A549 (cell line): ENCODE measurements at regions not wholly inside any gene's neighbourhood (a gene's known extent, or its start where the extent isn't known, plus 50 kb on each side); places are given as distances from the start of the nearest gene placed in this dataset.

ENCODE experiments used
- ATAC-seq, 2 experiments: fragments of 200-7000 bp in 1 of 2; fragments of >200 bp in 1 of 2; cut with Nextera tagmentation in 1 of 2; cut with Tn5 transposase in 1 of 2; 3 replicates each; pipeline versions ENCODE4 v1.8.0 to v1.9.1; 2018 to 2020; ENCODE audit warnings: mild to moderate bottlenecking in 1 of 2, moderate library complexity in 1 of 2
- CTCF ChIA-PET: fragments of 300-600 bp; sonication (Branson Sonifier 250); formaldehyde crosslinking; extraction: SDS; loops from one replicate; lab custom pipeline; 2021; ENCODE audit warnings: antibody characterized with exemption, inconsistent platforms; lab: Yijun Ruan, JAX
- POLR2A ChIA-PET: fragments of 350-600 bp; formaldehyde crosslinking; extraction: SDS; loops from one replicate; lab custom pipeline; 2021; ENCODE audit warnings: antibody characterized with exemption, inconsistent platforms; lab: Yijun Ruan, JAX
- DNase-seq, 2 experiments: peaks; one replicate each; pipeline versions ENCODE4 v3.0.0 to v3.0.0-alpha.2; 2011 to 2016; ENCODE audit warnings: low read depth in 1 of 2, low spot score in 1 of 2
- FAIRE-seq: peaks from 2 replicates; lab custom pipeline; 2011; peaks lifted over from hg19 to GRCh38; lab: Jason Lieb, UNC
- H3K27ac ChIP-seq, 2 experiments: fragments of >200 bp; sonication (Bioruptor Twin); formaldehyde crosslinking; 3 replicates each; pipeline ENCODE4 v1.5.1; 2016 to 2017
- H3K4me1 ChIP-seq: fragments of >200 bp; sonication (Bioruptor Twin); formaldehyde crosslinking; 3 replicates; pipeline ENCODE4 v1.6.1; 2016
- H3K4me2 ChIP-seq: fragments of >200 bp; sonication (Bioruptor Twin); formaldehyde crosslinking; 3 replicates; pipeline ENCODE4 v1.6.1; 2016
- H3K4me3 ChIP-seq: fragments of >200 bp; sonication (Bioruptor Twin); formaldehyde crosslinking; 3 replicates; pipeline ENCODE4 v1.5.1; 2016
- H3K9me3 ChIP-seq: fragments of >200 bp; sonication (Bioruptor Twin); formaldehyde crosslinking; 3 replicates; pipeline ENCODE4 v1.6.1; 2016
- BHLHE40 ChIP-seq: IDR thresholded peaks from 2 replicates; pipeline ENCODE4 v1.6.1; 2012; ENCODE audit warnings: low read depth, low read length, inconsistent platforms
- CEBPB ChIP-seq, 2 experiments: fragments of >200 bp in 1 of 2; sonication (Bioruptor Twin) in 1 of 2; formaldehyde crosslinking in 1 of 2; IDR thresholded peaks; 2 replicates each; pipeline ENCODE4 v1.6.1; 2012 to 2016
- CHD2 ChIP-seq: fragments of 150-350 bp; IDR thresholded peaks from 2 replicates; pipeline ENCODE4 v1.6.1; 2014; ENCODE audit warnings: low read length; ENCODE audit not compliant: partially characterized antibody
- EHF ChIP-seq: fragments of 250-450 bp; sonication (Bioruptor Pico); IDR thresholded peaks from 2 replicates; pipeline ENCODE4 v1.5.0; 2020; ENCODE audit warnings: mild to moderate bottlenecking
- FOXS1 ChIP-seq: fragments of 250-450 bp; sonication (Bioruptor Pico); IDR thresholded peaks from 2 replicates; pipeline ENCODE4 v1.5.0; 2020; ENCODE audit warnings: mild to moderate bottlenecking, moderate library complexity
- GATA3 ChIP-seq: IDR thresholded peaks from 2 replicates; pipeline ENCODE4 v1.6.1; 2012; ENCODE audit warnings: borderline replicate concordance
- HOXA7 ChIP-seq: fragments of 250-450 bp; sonication (Bioruptor Pico); IDR thresholded peaks from 2 replicates; pipeline ENCODE4 v1.5.0; 2020; ENCODE audit warnings: mild to moderate bottlenecking, moderate library complexity
- HOXB13 ChIP-seq: fragments of 250-450 bp; sonication (Bioruptor Pico); IDR thresholded peaks from 2 replicates; pipeline ENCODE4 v1.5.0; 2020; ENCODE audit warnings: low read depth, mild to moderate bottlenecking, moderate library complexity
- KDM5A ChIP-seq: fragments of 200-600 bp; sonication (generic); IDR thresholded peaks from 2 replicates; pipeline ENCODE4 v1.6.1; 2016; ENCODE audit warnings: antibody characterized with exemption, mild to moderate bottlenecking
- MAFK ChIP-seq: fragments of 450-650 bp; IDR thresholded peaks from 2 replicates; pipeline ENCODE4 v1.6.1; 2014; ENCODE audit not compliant: partially characterized antibody
- NPAS2 ChIP-seq: fragments of 250-450 bp; sonication (Bioruptor Pico); IDR thresholded peaks from 2 replicates; pipeline ENCODE4 v1.8.0; 2022; ENCODE audit warnings: mild to moderate bottlenecking, moderate library complexity, borderline replicate concordance
- NR3C1 ChIP-seq: fragments of >200 bp; sonication (Bioruptor Twin); formaldehyde crosslinking; IDR thresholded peaks from 3 replicates; pipeline ENCODE4 v1.6.1; 2017
- PHF8 ChIP-seq: fragments of 200-600 bp; sonication (generic); IDR thresholded peaks from 2 replicates; pipeline ENCODE4 v1.6.1; 2016; ENCODE audit warnings: low read depth, mild to moderate bottlenecking, antibody characterized with exemption, moderate library complexity, borderline replicate concordance
- POLR2A ChIP-seq: IDR thresholded peaks from 2 replicates; pipeline ENCODE4 v1.6.1; 2012; ENCODE audit warnings: mild to moderate bottlenecking, low read length
- RAD21 ChIP-seq, 2 experiments: fragments of >200 bp in 1 of 2; sonication (Bioruptor Twin) in 1 of 2; formaldehyde crosslinking in 1 of 2; IDR thresholded peaks in 1 of 2; conservative IDR thresholded peaks in 1 of 2; 2 replicates in 1 of 2; 3 replicates in 1 of 2; pipeline ENCODE4 v1.6.1; 2012 to 2018; ENCODE audit warnings: inconsistent platforms in 1 of 2
- RFX5 ChIP-seq: fragments of 450-650 bp; IDR thresholded peaks from 2 replicates; pipeline ENCODE4 v1.7.1; 2014; ENCODE audit warnings: antibody characterized with exemption, mild to moderate bottlenecking, moderate library complexity
- RNF2 ChIP-seq: fragments of 200-600 bp; sonication (generic); IDR thresholded peaks from 2 replicates; pipeline ENCODE4 v1.6.1; 2016; ENCODE audit warnings: low read depth, mild to moderate bottlenecking, antibody characterized with exemption, moderate library complexity, borderline replicate concordance
- SREBF2 ChIP-seq: fragments of 450-650 bp; IDR thresholded peaks from 2 replicates; pipeline ENCODE4 v1.6.1; 2014; ENCODE audit warnings: mild to moderate bottlenecking, moderate library complexity
- ZFP36 ChIP-seq: fragments of 450-650 bp; IDR thresholded peaks from 2 replicates; pipeline ENCODE4 v1.6.1; 2014; ENCODE audit warnings: borderline replicate concordance; ENCODE audit not compliant: partially characterized antibody
- WGBS: methylation state at CpG from one replicate; pipeline ENCODE4 v1.1.6; 2017; ENCODE audit errors: missing lambda C conversion rate; 5-methylcytosine and 5-hydroxymethylcytosine counted together
- TF ChIP-seq, protein P1 (sequence below): fragments of 450-650 bp; IDR thresholded peaks from 2 replicates; pipeline ENCODE4 v1.6.1; 2014; ENCODE audit warnings: antibody characterized with exemption
- TF ChIP-seq, protein P2 (sequence below): fragments of 200-600 bp; sonication (generic); IDR thresholded peaks from 2 replicates; pipeline ENCODE4 v1.6.1; 2016; ENCODE audit warnings: antibody characterized with exemption, mild to moderate bottlenecking, moderate library complexity

DNA sequence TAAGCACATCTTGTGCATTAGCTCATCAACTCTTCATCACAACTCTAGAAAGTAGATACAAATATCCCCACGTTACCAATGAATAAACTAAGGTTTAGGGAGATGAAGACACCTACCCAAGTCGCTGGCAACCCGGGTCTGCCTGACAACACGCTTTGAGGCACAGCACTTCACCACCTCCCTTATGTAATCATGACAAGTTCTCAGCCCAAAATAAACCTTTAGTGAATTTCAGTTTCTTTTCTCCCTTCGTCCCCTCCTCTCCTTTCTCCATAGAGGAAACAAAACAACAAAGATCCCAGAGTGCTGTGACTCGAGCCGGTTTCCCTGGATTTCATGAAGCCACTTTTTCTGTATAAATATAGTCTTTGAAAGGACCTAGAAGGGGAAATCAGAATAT, 105.4 kb downstream of the MAFB start (continued):
- TF ChIP-seq RNF2, result no peak
- TF ChIP-seq PHF8, result no peak
- no peak for TF ChIP-seq CEBPB (IDR thresholded peaks at IDR 0.05)
- TF ChIP-seq NR3C1, result no peak
- no peak for TF ChIP-seq NPAS2 (CRISPR knock-in tag)
- TF ChIP-seq GATA3, result no peak
- TF ChIP-seq MAFK, result no peak
- TF ChIP-seq, all 56 proteins: peak for 0

DNA sequence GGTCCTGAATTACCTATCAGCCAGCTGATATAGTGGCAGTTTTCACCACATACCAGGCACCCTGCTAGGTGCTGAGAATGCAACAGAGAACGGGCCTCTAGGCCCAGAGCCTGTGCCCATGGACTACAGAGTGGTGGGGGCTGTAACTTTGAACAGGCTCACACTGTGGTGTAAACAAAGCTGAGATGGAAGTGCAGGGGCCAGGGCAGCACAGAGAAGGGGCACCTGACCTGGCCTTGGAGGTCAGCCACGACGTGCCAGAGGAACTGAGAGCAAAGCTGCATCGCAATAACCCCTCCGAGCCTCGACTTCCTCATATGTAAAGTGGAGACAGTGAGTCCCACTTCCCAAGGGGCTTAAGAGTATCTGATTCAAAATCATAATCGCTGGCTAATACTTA, 105.8 kb downstream of the MAFB start:
- Histone ChIP-seq H3K9me3 (no peaks in the 10 kb centered on the region), H3K4me3 (no peak overlapping the region), H3K4me2 (no peak overlapping the region), H3K27ac (no peak overlapping the region), H3K4me1 (no peaks in the 10 kb centered on the region)
- ChIA-PET CTCF (no interaction called here), POLR2A (no interaction called here)
- ATAC-seq (no peak), DNase-seq (no peak), FAIRE-seq (no peak)
- TF ChIP-seq RFX5, result no peak
- no peak for TF ChIP-seq KDM5A
- WGBS, result 18% methylated on average over 7 of the region's 7 CpGs

DNA sequence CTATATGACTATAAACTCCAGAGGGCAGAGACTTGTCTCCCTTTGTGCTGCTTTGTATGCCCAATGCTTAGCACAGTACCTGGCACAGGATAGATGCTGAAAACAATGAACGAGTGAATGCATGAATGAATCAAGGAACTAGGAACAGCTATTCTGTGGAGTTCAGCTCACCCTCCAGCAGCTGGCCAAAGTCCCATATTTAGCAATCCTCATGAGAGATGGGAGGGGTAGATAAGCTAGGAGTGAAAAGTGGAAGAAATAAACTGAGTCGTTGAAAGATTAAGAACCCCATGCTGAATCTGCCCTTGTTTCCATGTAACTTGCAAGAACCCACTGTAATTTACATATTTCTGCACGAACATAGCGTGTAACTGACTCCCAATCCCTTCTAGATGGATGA, 106.5 kb downstream of the MAFB start:
- ChIA-PET POLR2A (no interaction called here), CTCF (no interaction called here)
- H3K27ac ChIP-seq, result no peak overlapping the region
- DNase-seq (no peak), ATAC-seq (no peak), FAIRE-seq (no peak)
- no peak overlapping the region for H3K4me2 ChIP-seq
- no peaks in the 10 kb centered on the region for H3K9me3 ChIP-seq
- TF ChIP-seq SREBF2, result no peak
- no peak for TF ChIP-seq POLR2A
- TF ChIP-seq KDM5A, result no peak
- TF ChIP-seq FOXS1 (CRISPR knock-in tag), result no peak
- TF ChIP-seq HOXB13 (CRISPR knock-in tag), result no peak
- no peaks in the 10 kb centered on the region for H3K4me1 ChIP-seq
- WGBS, result 11% methylated on average over 4 of the region's 4 CpGs
- no peak overlapping the region for H3K4me3 ChIP-seq

DNA sequence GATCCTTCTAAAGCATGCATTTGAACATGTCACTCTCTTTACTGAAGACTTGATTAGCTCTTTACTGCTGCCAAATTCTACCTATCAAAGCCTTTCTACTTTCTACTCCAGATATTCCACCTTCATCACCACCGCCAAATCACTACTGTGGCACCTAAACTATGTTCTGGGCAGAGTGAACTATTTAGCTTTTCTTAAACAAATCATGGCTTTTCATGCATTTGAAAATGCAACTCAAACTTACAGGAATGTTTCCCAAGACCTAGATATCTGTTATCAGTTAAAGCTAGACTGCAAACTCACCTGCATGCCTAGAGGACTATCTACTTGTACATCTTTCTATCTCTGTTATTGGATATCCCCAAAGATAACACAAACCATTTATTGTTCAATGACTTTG, 109.3 kb downstream of the MAFB start:
- CTCF ChIA-PET, result no interaction called here

DNA sequence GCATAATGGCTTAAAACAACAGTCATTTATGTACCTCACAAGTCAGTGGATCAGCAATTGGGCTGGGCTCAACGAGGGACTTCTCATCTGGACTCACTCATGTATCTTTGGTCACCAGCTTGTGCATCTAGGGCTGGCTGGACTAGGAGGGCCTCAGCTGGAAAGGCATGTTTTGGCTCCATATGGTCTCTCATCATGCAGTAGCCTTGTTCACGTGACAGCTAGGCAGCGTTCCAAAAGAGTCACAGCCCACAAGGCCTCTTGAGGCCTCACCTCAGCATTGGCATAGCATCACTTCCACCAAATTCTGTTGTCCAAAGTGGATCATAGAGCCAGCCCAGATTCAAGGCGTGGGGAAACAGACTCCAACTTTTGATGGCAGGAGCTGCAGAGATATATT, 110.1 kb downstream of the MAFB start:
- ChIA-PET POLR2A (no interaction called here), CTCF (no interaction called here)
- TF ChIP-seq RNF2 (no peak), RFX5 (no peak), EHF (CRISPR knock-in tag) (no peak), RAD21 (conservative IDR thresholded peaks at IDR 0.05 in 1 of 2, IDR thresholded peaks at IDR 0.05 in 1 of 2) (no peak), BHLHE40 (no peak), HOXA7 (CRISPR knock-in tag) (no peak), POLR2A (no peak), ZFP36 (no peak), NPAS2 (CRISPR knock-in tag) (no peak)
- TF ChIP-seq, protein P1, sequence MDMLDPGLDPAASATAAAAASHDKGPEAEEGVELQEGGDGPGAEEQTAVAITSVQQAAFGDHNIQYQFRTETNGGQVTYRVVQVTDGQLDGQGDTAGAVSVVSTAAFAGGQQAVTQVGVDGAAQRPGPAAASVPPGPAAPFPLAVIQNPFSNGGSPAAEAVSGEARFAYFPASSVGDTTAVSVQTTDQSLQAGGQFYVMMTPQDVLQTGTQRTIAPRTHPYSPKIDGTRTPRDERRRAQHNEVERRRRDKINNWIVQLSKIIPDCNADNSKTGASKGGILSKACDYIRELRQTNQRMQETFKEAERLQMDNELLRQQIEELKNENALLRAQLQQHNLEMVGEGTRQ, result no peak
- DNase-seq (no peak), FAIRE-seq (no peak), ATAC-seq (no peak)
- WGBS, result 0% methylated on average over 4 of the region's 4 CpGs
- no peaks in the 10 kb centered on the region for H3K9me3 ChIP-seq
- no peak overlapping the region for H3K4me2 ChIP-seq
- H3K4me1 ChIP-seq, result no peaks in the 10 kb centered on the region
- no peak overlapping the region for H3K4me3 ChIP-seq
- no peak overlapping the region for H3K27ac ChIP-seq

More for the DNA sequence above, 109.3 kb downstream of the MAFB start:
- POLR2A ChIA-PET, result no interaction called here
- DNase-seq (no peak), FAIRE-seq (no peak), ATAC-seq (no peak)
- H3K4me2 ChIP-seq, result no peak overlapping the region
- H3K9me3 ChIP-seq, result no peaks in the 10 kb centered on the region
- no peak overlapping the region for H3K4me3 ChIP-seq
- H3K4me1 ChIP-seq, result no peaks in the 10 kb centered on the region
- 3% methylated on average over 1 of the region's 1 CpG for WGBS
- H3K27ac ChIP-seq, result no peak overlapping the region
- TF ChIP-seq CHD2, result no peak
- TF ChIP-seq, protein P2, sequence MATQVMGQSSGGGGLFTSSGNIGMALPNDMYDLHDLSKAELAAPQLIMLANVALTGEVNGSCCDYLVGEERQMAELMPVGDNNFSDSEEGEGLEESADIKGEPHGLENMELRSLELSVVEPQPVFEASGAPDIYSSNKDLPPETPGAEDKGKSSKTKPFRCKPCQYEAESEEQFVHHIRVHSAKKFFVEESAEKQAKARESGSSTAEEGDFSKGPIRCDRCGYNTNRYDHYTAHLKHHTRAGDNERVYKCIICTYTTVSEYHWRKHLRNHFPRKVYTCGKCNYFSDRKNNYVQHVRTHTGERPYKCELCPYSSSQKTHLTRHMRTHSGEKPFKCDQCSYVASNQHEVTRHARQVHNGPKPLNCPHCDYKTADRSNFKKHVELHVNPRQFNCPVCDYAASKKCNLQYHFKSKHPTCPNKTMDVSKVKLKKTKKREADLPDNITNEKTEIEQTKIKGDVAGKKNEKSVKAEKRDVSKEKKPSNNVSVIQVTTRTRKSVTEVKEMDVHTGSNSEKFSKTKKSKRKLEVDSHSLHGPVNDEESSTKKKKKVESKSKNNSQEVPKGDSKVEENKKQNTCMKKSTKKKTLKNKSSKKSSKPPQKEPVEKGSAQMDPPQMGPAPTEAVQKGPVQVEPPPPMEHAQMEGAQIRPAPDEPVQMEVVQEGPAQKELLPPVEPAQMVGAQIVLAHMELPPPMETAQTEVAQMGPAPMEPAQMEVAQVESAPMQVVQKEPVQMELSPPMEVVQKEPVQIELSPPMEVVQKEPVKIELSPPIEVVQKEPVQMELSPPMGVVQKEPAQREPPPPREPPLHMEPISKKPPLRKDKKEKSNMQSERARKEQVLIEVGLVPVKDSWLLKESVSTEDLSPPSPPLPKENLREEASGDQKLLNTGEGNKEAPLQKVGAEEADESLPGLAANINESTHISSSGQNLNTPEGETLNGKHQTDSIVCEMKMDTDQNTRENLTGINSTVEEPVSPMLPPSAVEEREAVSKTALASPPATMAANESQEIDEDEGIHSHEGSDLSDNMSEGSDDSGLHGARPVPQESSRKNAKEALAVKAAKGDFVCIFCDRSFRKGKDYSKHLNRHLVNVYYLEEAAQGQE, result no peak
